Choroid plexus epithelial cell (primary cell): ENCODE measurements at regions not wholly inside any gene's neighbourhood (a gene's known extent, or its start where the extent isn't known, plus 50 kb on each side); places are given as distances from the start of the nearest gene placed in this dataset.

Experiments
- DNase-seq: peaks from one replicate; pipeline ENCODE4 v3.0.0-alpha.2; 2010; ENCODE audit warnings: low read depth
- H3K4me3 ChIP-seq: 2 replicates; pipeline ENCODE4 v1.5.1; 2011; ENCODE audit warnings: low read depth, mild to moderate bottlenecking, control low read depth, low read length, moderate library complexity
- TF ChIP-seq, protein P1 (sequence below): conservative IDR thresholded peaks from 2 replicates; pipeline ENCODE4 v1.5.1; 2011; ENCODE audit warnings: low read depth, mild to moderate bottlenecking, control low read depth, inconsistent platforms, low read length, moderate library complexity

DNA sequence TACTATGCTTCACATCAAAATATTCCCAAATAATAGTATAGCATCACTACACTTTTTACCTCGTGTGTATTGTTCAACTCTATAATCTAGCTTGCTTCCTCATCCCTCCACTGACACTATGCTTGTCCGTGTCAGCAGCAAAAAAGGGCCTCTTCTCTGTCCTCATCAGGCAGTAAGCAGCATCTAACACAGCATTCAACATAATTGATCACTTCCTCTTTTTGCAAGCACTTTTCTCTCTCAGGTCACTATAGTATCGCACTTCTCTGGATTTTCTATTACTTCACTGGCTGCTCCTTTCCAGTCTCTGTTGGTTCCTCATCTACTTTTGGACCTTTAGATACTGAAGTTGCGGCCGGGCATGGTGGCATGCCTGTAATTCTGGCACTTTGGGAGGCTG is 64.9 kb upstream of the ZSWIM2 start:
- H3K4me3 ChIP-seq: no peak overlapping the region
- TF ChIP-seq, protein P1, sequence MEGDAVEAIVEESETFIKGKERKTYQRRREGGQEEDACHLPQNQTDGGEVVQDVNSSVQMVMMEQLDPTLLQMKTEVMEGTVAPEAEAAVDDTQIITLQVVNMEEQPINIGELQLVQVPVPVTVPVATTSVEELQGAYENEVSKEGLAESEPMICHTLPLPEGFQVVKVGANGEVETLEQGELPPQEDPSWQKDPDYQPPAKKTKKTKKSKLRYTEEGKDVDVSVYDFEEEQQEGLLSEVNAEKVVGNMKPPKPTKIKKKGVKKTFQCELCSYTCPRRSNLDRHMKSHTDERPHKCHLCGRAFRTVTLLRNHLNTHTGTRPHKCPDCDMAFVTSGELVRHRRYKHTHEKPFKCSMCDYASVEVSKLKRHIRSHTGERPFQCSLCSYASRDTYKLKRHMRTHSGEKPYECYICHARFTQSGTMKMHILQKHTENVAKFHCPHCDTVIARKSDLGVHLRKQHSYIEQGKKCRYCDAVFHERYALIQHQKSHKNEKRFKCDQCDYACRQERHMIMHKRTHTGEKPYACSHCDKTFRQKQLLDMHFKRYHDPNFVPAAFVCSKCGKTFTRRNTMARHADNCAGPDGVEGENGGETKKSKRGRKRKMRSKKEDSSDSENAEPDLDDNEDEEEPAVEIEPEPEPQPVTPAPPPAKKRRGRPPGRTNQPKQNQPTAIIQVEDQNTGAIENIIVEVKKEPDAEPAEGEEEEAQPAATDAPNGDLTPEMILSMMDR: no peak
- no peak for DNase-seq

DNA sequence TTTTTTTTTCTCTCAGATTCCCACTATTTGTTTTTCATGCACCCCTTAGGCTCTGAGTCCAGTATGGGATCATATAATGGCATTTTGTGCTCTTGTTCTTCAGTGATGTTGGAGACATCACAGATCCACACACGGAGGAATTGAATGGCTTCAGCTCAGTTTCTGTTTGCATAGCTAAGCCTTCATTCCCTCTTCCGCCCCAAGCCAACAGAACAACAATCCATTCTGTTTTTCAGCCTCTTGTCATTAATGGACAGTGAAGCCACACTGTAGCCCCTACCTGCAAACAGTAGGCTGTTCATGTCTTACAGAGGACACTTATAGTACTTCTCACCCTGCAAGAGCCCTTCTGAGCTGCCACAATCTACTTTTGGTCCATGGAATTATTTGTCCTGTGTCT is 64.0 kb upstream of the ZSWIM2 start:
- TF ChIP-seq, protein P1: no peak
- DNase-seq: no peak
- H3K4me3 ChIP-seq: no peak overlapping the region

DNA sequence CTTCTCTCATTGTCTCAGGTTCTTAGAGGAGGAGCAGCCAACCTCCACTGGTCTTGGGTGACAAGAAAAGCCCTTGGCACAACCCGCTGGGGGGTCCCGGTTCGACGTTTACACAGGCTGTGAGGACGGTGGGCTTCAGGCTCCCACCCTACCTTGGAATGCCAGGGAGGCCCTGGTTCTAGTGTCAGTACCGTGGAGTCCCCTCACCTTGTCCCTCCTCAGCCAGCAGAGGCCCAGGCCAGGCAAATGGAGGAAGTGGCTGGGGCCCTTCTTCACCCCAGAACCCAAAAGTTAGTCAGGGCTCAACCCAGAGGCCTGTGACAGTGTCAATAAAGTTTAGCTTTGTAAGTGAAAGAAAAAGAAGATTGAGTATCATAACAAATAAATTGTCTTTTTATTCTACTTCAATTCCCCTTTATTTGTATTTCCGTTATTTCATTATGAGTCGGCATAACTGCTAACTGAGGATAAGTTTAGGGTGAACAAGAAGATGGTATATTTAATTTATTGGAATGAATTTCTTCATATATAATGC is 62.6 kb upstream of the ZSWIM2 start:
- TF ChIP-seq, protein P1: no peak
- DNase-seq: no peak
- no peak overlapping the region for H3K4me3 ChIP-seq

DNA sequence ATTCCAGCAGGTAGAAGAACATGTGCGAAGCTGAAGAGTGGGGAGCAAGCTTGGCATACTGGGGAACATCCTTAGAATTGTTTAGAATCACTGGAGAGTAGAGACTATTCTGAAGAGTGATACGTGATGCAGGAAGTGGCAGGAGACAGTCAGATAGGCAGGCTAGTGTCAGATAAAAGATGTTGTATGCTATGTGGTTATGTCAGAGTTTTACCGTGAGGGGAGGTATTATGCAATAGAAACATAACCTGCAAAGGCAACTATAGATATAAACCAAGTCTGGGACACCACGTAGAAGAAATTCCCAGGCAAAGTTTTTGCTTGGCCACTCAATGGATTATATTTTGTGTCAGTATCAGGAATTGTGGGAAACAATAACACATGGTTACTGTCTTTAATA is 62.0 kb upstream of the ZSWIM2 start:
- DNase-seq: no peak
- H3K4me3 ChIP-seq: no peak overlapping the region
- TF ChIP-seq, protein P1: no peak

DNA sequence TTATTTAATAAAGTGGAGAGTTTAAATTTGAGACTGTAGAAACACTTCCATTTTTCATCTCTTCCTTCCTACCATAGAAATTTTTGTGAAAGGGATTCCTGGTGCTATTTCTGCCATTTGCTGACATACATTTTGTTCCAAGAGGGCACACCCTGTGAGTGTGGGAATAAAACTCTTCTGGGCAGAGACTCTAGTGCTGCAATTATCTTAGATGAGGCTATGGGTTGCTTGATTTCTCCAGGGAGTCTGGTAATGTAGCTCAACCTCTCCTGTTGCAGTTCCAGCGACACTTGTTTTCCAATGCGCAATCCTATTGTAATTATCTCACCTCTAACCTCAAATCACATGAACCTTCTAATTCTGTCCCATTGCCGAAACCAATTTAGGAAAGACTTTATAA is 60.1 kb upstream of the ZSWIM2 start:
- no peak for DNase-seq
- H3K4me3 ChIP-seq: no peak overlapping the region
- TF ChIP-seq, protein P1: no peak

DNA sequence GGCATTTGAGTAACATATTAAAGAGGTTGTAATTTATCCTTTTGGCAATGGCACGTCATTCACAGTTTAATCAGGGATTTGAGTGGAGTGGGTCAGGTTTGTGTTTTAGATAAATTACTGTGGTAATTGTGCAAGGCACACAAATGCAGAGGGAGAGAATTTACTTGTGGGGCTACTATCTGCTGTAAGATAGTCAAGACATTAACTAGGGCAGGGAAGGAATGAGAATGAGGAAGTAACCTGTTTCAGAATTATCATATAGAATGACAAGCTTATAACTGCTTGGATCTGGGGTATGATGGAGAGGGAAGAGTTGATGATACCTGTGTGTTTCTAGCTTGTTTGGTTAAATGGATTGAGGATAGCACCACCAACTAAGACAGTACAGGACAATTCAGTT is 58.9 kb upstream of the ZSWIM2 start:
- H3K4me3 ChIP-seq: no peak overlapping the region
- no peak for DNase-seq
- TF ChIP-seq, protein P1: no peak

DNA sequence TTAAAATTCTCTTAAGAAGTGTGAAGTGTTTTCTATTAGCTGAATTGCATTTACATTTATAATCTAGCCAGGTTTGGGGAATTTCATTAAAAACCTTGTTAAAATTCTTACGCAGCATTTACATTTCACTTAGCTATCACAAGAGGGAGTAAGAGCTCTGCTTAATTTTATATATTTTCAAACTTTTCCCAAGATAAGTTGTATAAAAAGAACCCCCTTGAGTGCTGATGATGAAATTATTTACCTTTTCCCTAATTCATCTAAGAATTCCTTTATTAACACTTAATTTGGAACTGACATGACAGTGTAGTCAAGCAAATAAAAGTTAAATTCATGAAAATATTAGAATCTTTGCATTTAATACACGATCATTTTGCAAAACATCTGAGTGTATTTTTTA is 54.2 kb upstream of the ZSWIM2 start:
- TF ChIP-seq, protein P1: peak; percentile 60
- no peak overlapping the region for H3K4me3 ChIP-seq
- peak; percentile 43 for DNase-seq
